Suprapubic skin (tissue), 3 donors: ENCODE measurements at regions not wholly inside any gene's neighbourhood (a gene's known extent, or its start where the extent isn't known, plus 50 kb on each side); places are given as distances from the start of the nearest gene placed in this dataset.

Experiments used
- CTCF ChIP-seq, 2 donors: fragments of 200-600 bp in 1 of 2; fragments of 450-650 bp in 1 of 2; sonication (generic) in 1 of 2; IDR thresholded peaks; one replicate each; pipeline ENCODE4 v1.5.1; 2016 to 2019; ENCODE audit warnings: antibody characterized with exemption in 2 of 2, mild to moderate bottlenecking in 1 of 2, moderate library complexity in 1 of 2
- EP300 ChIP-seq: sonication (generic); formaldehyde crosslinking; IDR thresholded peaks from one replicate; pipeline ENCODE4 v1.6.1; 2017; ENCODE audit warnings: antibody characterized with exemption
- POLR2A ChIP-seq, 2 donors: fragments of 450-650 bp; IDR thresholded peaks; one replicate each; pipeline ENCODE4 v1.6.1; 2017; ENCODE audit warnings: antibody characterized with exemption in 2 of 2, mild to moderate bottlenecking in 2 of 2, moderate library complexity in 2 of 2

DNA sequence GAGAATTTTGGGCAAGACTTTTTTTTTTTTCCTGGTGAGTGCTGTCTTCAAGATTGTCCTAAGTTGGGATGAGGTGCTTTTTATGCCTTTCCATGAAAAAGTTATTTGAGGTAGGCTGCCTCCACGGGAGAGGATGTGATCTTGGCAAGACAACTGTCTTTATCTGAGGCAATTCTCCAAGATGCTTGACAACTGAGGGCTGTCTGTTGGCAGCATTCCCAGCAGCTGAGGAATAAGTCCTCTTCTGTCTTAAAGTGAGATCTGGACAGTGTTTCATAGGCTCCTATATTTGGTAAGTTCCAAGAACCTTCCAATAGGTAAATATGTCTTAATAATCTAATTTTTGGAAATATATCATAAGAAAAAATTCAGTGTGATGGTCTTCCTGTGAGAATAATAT lies 662.0 kb downstream of the CDH11 start:
- TF ChIP-seq CTCF (IDR thresholded peaks at IDR 0.05) (no peak), POLR2A (IDR thresholded peaks at IDR 0.05) (no peak), EP300 (no peak)
